ENCODE measurements at regions not wholly inside any gene's neighbourhood (a gene's known extent, or its start where the extent isn't known, plus 50 kb on each side); places are given as distances from the start of the nearest gene placed in this dataset.

GRCh38 chr1:194209920-194210319, 1023.5 kb upstream of the B3GALT2 start:
- Histone ChIP-seq H3K4me1 (ENCODE audit: insufficient read depth, low read length) (no peaks in the 10 kb centered on the region), H3K9me3 (ENCODE audit: low read depth, low read length) (no peaks in the 10 kb centered on the region), H3K4me3 (ENCODE audit: low read length) (no peak overlapping the region), H3K27me3 (ENCODE audit: insufficient read depth, low read length) (no peaks in the 10 kb centered on the region)

- H3K9me3 ChIP-seq (ENCODE audit: low read depth, low read length): no peaks in the 10 kb centered on the region
- no peaks in the 10 kb centered on the region for H3K4me1 ChIP-seq (ENCODE audit: insufficient read depth, low read length)
- H3K27me3 ChIP-seq (ENCODE audit: insufficient read depth, low read length): no peaks in the 10 kb centered on the region
- no peak overlapping the region for H3K4me3 ChIP-seq (ENCODE audit: low read length)
Observed at GRCh38 chr1:194208674-194209073, 1022.3 kb upstream of the B3GALT2 start.

- no peaks in the 10 kb centered on the region for H3K4me1 ChIP-seq (ENCODE audit: insufficient read depth, low read length)
- no peak overlapping the region for H3K4me3 ChIP-seq (ENCODE audit: low read length)
- H3K9me3 ChIP-seq (ENCODE audit: low read depth, low read length): no peaks in the 10 kb centered on the region
Observed at GRCh38 chr1:194196562-194196961, 1010.1 kb upstream of the B3GALT2 start.

GRCh38 chr1:194194724-194195123, 1008.3 kb upstream of the B3GALT2 start:
- Histone ChIP-seq H3K4me3 (ENCODE audit: low read length) (no peak overlapping the region), H3K27me3 (ENCODE audit: insufficient read depth, low read length) (no peaks in the 10 kb centered on the region), H3K9me3 (ENCODE audit: low read depth, low read length) (no peaks in the 10 kb centered on the region), H3K4me1 (ENCODE audit: insufficient read depth, low read length) (no peaks in the 10 kb centered on the region)

More at GRCh38 chr1:194196562-194196961, 1010.1 kb upstream of the B3GALT2 start:
- H3K27me3 ChIP-seq (ENCODE audit: insufficient read depth, low read length): no peaks in the 10 kb centered on the region

GRCh38 chr1:194184974-194185373, 998.6 kb upstream of the B3GALT2 start:
- Histone ChIP-seq H3K4me1 (ENCODE audit: insufficient read depth, low read length) (no peaks in the 10 kb centered on the region), H3K4me3 (ENCODE audit: low read length) (no peak overlapping the region), H3K9me3 (ENCODE audit: low read depth, low read length) (no peaks in the 10 kb centered on the region), H3K27me3 (ENCODE audit: insufficient read depth, low read length) (no peaks in the 10 kb centered on the region)

GRCh38 chr1:194184425-194184824, 998.0 kb upstream of the B3GALT2 start:
- Histone ChIP-seq H3K4me3 (ENCODE audit: low read length) (no peak overlapping the region), H3K27me3 (ENCODE audit: insufficient read depth, low read length) (no peaks in the 10 kb centered on the region), H3K4me1 (ENCODE audit: insufficient read depth, low read length) (no peaks in the 10 kb centered on the region), H3K9me3 (ENCODE audit: low read depth, low read length) (no peaks in the 10 kb centered on the region)

GRCh38 chr1:194181845-194182244, 995.4 kb upstream of the B3GALT2 start:
- Histone ChIP-seq H3K4me3 (ENCODE audit: low read length) (no peak overlapping the region), H3K27me3 (ENCODE audit: insufficient read depth, low read length) (no peaks in the 10 kb centered on the region), H3K4me1 (ENCODE audit: insufficient read depth, low read length) (no peaks in the 10 kb centered on the region), H3K9me3 (ENCODE audit: low read depth, low read length) (no peaks in the 10 kb centered on the region)

- no peaks in the 10 kb centered on the region for H3K9me3 ChIP-seq (ENCODE audit: low read depth, low read length)
- no peak overlapping the region for H3K4me3 ChIP-seq (ENCODE audit: low read length)
- H3K4me1 ChIP-seq (ENCODE audit: insufficient read depth, low read length): no peaks in the 10 kb centered on the region
- H3K27me3 ChIP-seq (ENCODE audit: insufficient read depth, low read length): no peaks in the 10 kb centered on the region
Observed at GRCh38 chr1:194176212-194176611, 989.8 kb upstream of the B3GALT2 start.

- Histone ChIP-seq H3K4me3 (ENCODE audit: low read length) (no peak overlapping the region), H3K4me1 (ENCODE audit: insufficient read depth, low read length) (no peaks in the 10 kb centered on the region), H3K27me3 (ENCODE audit: insufficient read depth, low read length) (no peaks in the 10 kb centered on the region), H3K9me3 (ENCODE audit: low read depth, low read length) (no peaks in the 10 kb centered on the region)
Observed at GRCh38 chr1:194175251-194175650, 988.8 kb upstream of the B3GALT2 start.

GRCh38 chr1:194174528-194174927, 988.1 kb upstream of the B3GALT2 start:
- Histone ChIP-seq H3K27me3 (ENCODE audit: insufficient read depth, low read length) (no peaks in the 10 kb centered on the region), H3K4me3 (ENCODE audit: low read length) (no peak overlapping the region), H3K4me1 (ENCODE audit: insufficient read depth, low read length) (no peaks in the 10 kb centered on the region), H3K9me3 (ENCODE audit: low read depth, low read length) (no peaks in the 10 kb centered on the region)

GRCh38 chr1:194171596-194171995, 985.2 kb upstream of the B3GALT2 start:
- Histone ChIP-seq H3K4me3 (ENCODE audit: low read length) (no peak overlapping the region), H3K27me3 (ENCODE audit: insufficient read depth, low read length) (no peaks in the 10 kb centered on the region), H3K4me1 (ENCODE audit: insufficient read depth, low read length) (no peaks in the 10 kb centered on the region), H3K9me3 (ENCODE audit: low read depth, low read length) (no peaks in the 10 kb centered on the region)

- Histone ChIP-seq H3K9me3 (ENCODE audit: low read depth, low read length) (no peaks in the 10 kb centered on the region), H3K4me3 (ENCODE audit: low read length) (no peak overlapping the region), H3K27me3 (ENCODE audit: insufficient read depth, low read length) (no peaks in the 10 kb centered on the region), H3K4me1 (ENCODE audit: insufficient read depth, low read length) (no peaks in the 10 kb centered on the region)
Observed at GRCh38 chr1:194167956-194168640, 981.7 kb upstream of the B3GALT2 start.

- no peaks in the 10 kb centered on the region for H3K27me3 ChIP-seq (ENCODE audit: insufficient read depth, low read length)
- H3K9me3 ChIP-seq (ENCODE audit: low read depth, low read length): no peaks in the 10 kb centered on the region
- no peaks in the 10 kb centered on the region for H3K4me1 ChIP-seq (ENCODE audit: insufficient read depth, low read length)
- H3K4me3 ChIP-seq (ENCODE audit: low read length): no peak overlapping the region
Observed at GRCh38 chr1:194164755-194165154, 978.3 kb upstream of the B3GALT2 start.

GRCh38 chr1:194161591-194161990, 975.2 kb upstream of the B3GALT2 start:
- H3K27me3 ChIP-seq (ENCODE audit: insufficient read depth, low read length): no peaks in the 10 kb centered on the region
- no peak overlapping the region for H3K4me3 ChIP-seq (ENCODE audit: low read length)
- no peaks in the 10 kb centered on the region for H3K9me3 ChIP-seq (ENCODE audit: low read depth, low read length)
- H3K4me1 ChIP-seq (ENCODE audit: insufficient read depth, low read length): no peaks in the 10 kb centered on the region

- Histone ChIP-seq H3K4me1 (ENCODE audit: insufficient read depth, low read length) (no peaks in the 10 kb centered on the region), H3K4me3 (ENCODE audit: low read length) (no peak overlapping the region), H3K27me3 (ENCODE audit: insufficient read depth, low read length) (no peaks in the 10 kb centered on the region), H3K9me3 (ENCODE audit: low read depth, low read length) (no peaks in the 10 kb centered on the region)
Observed at GRCh38 chr1:194159941-194160340, 973.5 kb upstream of the B3GALT2 start.

- H3K27me3 ChIP-seq (ENCODE audit: insufficient read depth, low read length): no peaks in the 10 kb centered on the region
- no peaks in the 10 kb centered on the region for H3K9me3 ChIP-seq (ENCODE audit: low read depth, low read length)
- no peak overlapping the region for H3K4me3 ChIP-seq (ENCODE audit: low read length)
- H3K4me1 ChIP-seq (ENCODE audit: insufficient read depth, low read length): no peaks in the 10 kb centered on the region
Observed at GRCh38 chr1:194155962-194156361, 969.5 kb upstream of the B3GALT2 start.

Measured in mononuclear cell (primary cell).